Sciatic nerve (tissue), 2 donors: ENCODE measurements at regions not wholly inside any gene's neighbourhood (a gene's known extent, or its start where the extent isn't known, plus 50 kb on each side); places are given as distances from the start of the nearest gene placed in this dataset.

Experiments
- ATAC-seq: fragments of 200-7000 bp; cut with Tn5 transposase; one replicate; pipeline ENCODE4 v1.9.1; 2020; ENCODE audit warnings: mild to moderate bottlenecking, moderate library complexity
- DNase-seq: peaks from one replicate; pipeline ENCODE4 v3.0.0-alpha.2; 2020; ENCODE audit warnings: low spot score
- intact Hi-C: fragments of 100-400 bp; cut with DNase I; formaldehyde crosslinking; loops from one replicate; pipeline ENCODE4 v1.14.2; 2022
- donor health status: DM: no; HTN: no; CAD: no.
- donor health status: DM: no; HTN: no; CAD: no.

- intact Hi-C loops = no loop called here
- no peak for DNase-seq
- no peak for ATAC-seq
Measured at GRCh38 chr1:58317694-58318093, 228.8 kb downstream of the OMA1 start.

- intact Hi-C loops = no loop called here
- no peak for ATAC-seq
Measured at GRCh38 chr1:58317086-58317485, 229.4 kb downstream of the OMA1 start.

GRCh38 chr1:58316141-58316540 is 230.4 kb downstream of the OMA1 start:
- no peak for ATAC-seq
- no peak for DNase-seq
- intact Hi-C loops = no loop called here

More at GRCh38 chr1:58317086-58317485, 229.4 kb downstream of the OMA1 start:
- no peak for DNase-seq

GRCh38 chr1:58312971-58313563 is 233.5 kb downstream of the OMA1 start:
- DNase-seq (no peak), ATAC-seq (no peak)
- intact Hi-C loops = no loop called here

GRCh38 chr1:58312461-58312860 is 234.1 kb downstream of the OMA1 start:
- intact Hi-C loops = no loop called here
- ATAC-seq = no peak

GRCh38 chr1:58310881-58311280 is 235.6 kb downstream of the OMA1 start:
- intact Hi-C loops = no loop called here
- no peak for DNase-seq
- ATAC-seq = no peak

More at GRCh38 chr1:58312461-58312860, 234.1 kb downstream of the OMA1 start:
- DNase-seq = no peak

GRCh38 chr1:58310469-58310868 is 236.1 kb downstream of the OMA1 start:
- intact Hi-C loops = no loop called here
- DNase-seq (no peak), ATAC-seq (no peak)

GRCh38 chr1:58308206-58308605 is 238.3 kb downstream of the OMA1 start:
- intact Hi-C loops = no loop called here
- no peak for ATAC-seq
- no peak for DNase-seq

GRCh38 chr1:58307431-58307830 is 239.1 kb downstream of the OMA1 start:
- intact Hi-C loops = no loop called here
- no peak for DNase-seq
- no peak for ATAC-seq

DNA sequence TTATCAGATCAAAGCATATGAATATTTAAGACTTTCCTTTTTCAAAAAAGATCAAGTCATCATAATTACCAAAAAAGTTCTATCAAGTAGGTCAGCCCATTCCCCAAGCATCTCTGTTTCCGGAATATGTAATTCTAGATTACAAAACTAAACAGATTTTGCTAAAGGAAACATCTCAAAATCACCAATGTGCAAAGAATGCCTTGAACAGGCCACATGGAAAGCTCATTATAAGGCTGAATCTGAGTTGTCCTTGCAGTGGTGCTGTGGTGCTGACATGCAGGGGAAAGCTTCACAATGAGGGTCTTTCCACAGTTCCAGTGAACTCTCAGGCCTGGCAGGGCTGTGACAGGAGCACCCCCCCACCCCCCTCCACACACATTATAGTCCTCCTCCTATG is 240.9 kb downstream of the OMA1 start:
- ATAC-seq (no peak), DNase-seq (no peak)
- intact Hi-C loops = no loop called here

DNA sequence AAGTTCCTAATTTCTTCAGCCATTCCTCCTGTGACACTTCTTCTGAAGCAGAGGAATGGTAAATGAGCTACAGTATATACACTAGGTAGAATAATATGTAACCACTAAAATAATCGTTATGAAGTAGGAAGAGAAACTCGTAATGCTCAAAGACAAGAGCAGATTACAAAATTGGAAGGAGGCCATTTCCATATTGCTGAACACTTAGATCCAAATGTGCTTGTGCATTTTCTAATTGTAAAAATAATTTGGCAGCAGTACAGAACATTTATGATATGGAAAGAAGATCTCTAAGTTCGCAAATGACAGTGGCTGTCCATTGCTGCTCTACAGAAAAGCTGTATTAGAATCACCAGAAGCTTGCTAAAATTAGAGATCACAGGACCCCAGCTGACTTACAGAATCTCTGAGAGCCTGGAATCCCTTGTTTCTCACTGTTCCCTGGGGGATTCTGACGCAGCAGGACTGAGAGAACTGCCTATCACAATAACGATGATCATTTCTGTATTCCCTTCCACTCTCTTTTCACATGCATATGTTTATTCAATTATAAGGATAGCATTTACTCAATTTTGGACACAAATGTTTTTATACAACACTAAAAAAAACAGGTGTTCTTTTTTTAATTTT is 242.1 kb downstream of the OMA1 start:
- no peak for DNase-seq
- intact Hi-C loops = no loop called here
- no peak for ATAC-seq

- ATAC-seq (no peak), DNase-seq (no peak)
- intact Hi-C loops = loop anchor here (1.0 kb wide), 1 partner anchor 29 kb away; no protein-coding TSS in a partner anchor
Measured at GRCh38 chr1:58303841-58304240, 242.7 kb downstream of the OMA1 start.

DNA sequence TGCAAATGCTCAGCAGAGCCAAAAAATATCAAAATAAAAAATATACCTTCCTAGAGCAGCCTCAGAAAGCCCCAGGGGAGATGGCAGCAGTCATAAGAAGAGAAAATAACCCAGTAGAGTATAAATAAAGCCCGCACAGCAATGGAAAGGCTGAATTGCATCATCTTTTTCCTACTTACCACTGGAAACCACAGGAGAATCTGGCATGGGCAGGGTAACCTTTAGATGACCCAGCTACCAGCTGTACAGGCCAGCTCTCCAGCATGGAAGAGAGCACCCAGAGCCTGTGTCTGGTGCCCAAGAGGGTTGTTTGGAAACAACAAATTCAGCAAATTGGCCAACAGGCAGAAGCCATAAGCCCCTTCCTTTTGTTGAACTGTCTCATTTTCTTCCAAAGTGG is 253.1 kb downstream of the OMA1 start:
- intact Hi-C loops = loop anchor here (5.0 kb wide), 1 partner anchor 1026 kb away; no protein-coding TSS in a partner anchor
- ATAC-seq = no peak
- DNase-seq = no peak

DNA sequence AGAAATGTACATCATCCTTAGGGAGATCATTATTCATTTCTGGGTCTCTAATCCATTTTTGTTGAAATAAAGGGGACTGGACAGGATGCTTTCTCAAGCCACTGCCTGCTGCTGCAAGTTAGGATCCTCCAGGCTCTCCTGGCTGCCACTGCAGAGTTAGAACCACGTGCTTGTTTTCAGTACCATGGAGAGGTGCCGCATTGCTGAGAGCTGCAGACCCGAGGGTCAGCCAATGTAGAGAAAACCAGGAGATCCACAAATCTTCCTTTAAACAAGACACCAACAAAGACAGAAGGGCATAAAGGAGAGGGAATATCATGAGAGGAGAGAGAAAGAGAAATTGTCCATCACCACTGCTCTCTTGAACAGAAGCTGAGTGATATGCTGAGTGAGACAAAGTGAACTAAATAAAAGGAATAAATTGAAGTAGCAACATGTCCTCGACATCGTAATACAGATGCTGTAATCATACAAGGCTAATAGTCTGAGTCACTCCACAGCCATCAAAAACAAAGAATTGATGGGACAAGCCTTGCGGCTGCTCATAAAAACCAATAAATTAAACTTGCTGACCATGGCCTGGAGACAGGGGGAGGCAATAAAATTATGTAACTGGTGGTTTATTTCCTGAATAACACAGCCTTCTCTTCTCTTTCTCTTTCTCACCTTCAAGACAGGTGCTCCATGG is 255.7 kb downstream of the OMA1 start:
- intact Hi-C loops = loop anchor here (5.0 kb wide), 1 partner anchor 1024 kb away; no protein-coding TSS in a partner anchor
- no peak for DNase-seq
- ATAC-seq = no peak

DNA sequence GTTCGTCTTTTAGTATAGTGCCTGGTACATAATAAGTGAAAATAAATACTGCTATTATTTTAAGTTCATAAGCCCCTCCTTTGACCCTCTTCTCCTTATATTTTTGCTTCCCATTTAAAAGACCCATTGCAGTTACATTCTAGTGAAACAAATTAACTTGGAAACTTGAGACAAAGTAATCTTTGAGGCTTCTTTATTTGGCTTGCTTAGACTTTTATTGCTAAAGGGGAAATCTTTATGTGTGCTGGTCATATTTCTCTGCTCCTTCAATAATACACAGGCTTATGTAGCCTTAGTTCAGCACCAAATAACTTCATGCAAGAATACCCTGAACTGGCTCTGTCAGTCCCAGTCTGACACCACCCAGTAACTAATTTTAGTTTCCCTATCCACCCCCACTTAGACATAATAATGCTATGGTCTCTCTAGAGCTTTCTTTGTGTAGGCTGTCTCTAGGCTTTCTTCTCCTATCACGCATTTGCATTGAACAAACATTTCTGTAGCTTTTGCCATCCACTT is 257.8 kb downstream of the OMA1 start:
- intact Hi-C loops = no loop called here
- DNase-seq (no peak), ATAC-seq (no peak)

GRCh38 chr1:58287894-58288623 is 258.5 kb downstream of the OMA1 start:
- DNase-seq = no peak
- ATAC-seq = no peak
- intact Hi-C loops = no loop called here

- DNase-seq (no peak), ATAC-seq (no peak)
- intact Hi-C loops = no loop called here
Measured at GRCh38 chr1:58284225-58284510, 262.4 kb downstream of the OMA1 start.

GRCh38 chr1:58283388-58284224 is 262.9 kb downstream of the OMA1 start:
- ATAC-seq (no peak), DNase-seq (no peak)
- intact Hi-C loops = no loop called here
